ENCODE measurements at regions not wholly inside any gene's neighbourhood (a gene's known extent, or its start where the extent isn't known, plus 50 kb on each side); places are given as distances from the start of the nearest gene placed in this dataset.
"Not testable (repeated sequence)": the region's sequence is repeated elsewhere in the genome, so short reads cannot be mapped to it uniquely, and the experiment has no call there.

- DNase-seq, result no peak
These were observed 277.5 kb upstream of the C1orf174 start for GRCh38 chr1:4177425-4178150.

- DNase-seq, result no peak
These were observed 278.5 kb upstream of the C1orf174 start for GRCh38 chr1:4178501-4179113.

- no peak for DNase-seq
These were observed 280.1 kb upstream of the C1orf174 start for GRCh38 chr1:4179914-4180735.

- not testable (repeated sequence) for DNase-seq
These were observed 286.4 kb upstream of the C1orf174 start for GRCh38 chr1:4186486-4186885.

- no peak for DNase-seq
These were observed 303.4 kb upstream of the C1orf174 start for GRCh38 chr1:4203501-4203900.

GRCh38 chr1:4207183-4207582 lies 307.1 kb upstream of the C1orf174 start:
- DNase-seq, result no peak

GRCh38 chr1:4207842-4208692 lies 308.0 kb upstream of the C1orf174 start:
- DNase-seq, result no peak

- no peak for DNase-seq
These were observed 310.0 kb upstream of the C1orf174 start for GRCh38 chr1:4210043-4210442.

GRCh38 chr1:4212796-4213195 lies 312.7 kb upstream of the C1orf174 start:
- DNase-seq, result no peak

- DNase-seq, result no peak
These were observed 313.4 kb upstream of the C1orf174 start for GRCh38 chr1:4213366-4213973.

GRCh38 chr1:4214826-4215225 lies 314.8 kb upstream of the C1orf174 start:
- no peak for DNase-seq

- no peak for DNase-seq
These were observed 315.3 kb upstream of the C1orf174 start for GRCh38 chr1:4215391-4215790.

GRCh38 chr1:4216231-4216630 lies 316.2 kb upstream of the C1orf174 start:
- DNase-seq, result no peak

GRCh38 chr1:4218619-4219018 lies 318.5 kb upstream of the C1orf174 start:
- DNase-seq, result no peak

GRCh38 chr1:4219111-4219510 lies 319.0 kb upstream of the C1orf174 start:
- DNase-seq, result no peak

GRCh38 chr1:4219826-4220225 lies 319.8 kb upstream of the C1orf174 start:
- DNase-seq, result no peak

- no peak for DNase-seq
These were observed 320.3 kb upstream of the C1orf174 start for GRCh38 chr1:4220362-4220761.

GRCh38 chr1:4221107-4221506 lies 321.0 kb upstream of the C1orf174 start:
- no peak for DNase-seq

- no peak for DNase-seq
These were observed 324.8 kb upstream of the C1orf174 start for GRCh38 chr1:4224684-4225467.

GRCh38 chr1:4227986-4228385 lies 327.9 kb upstream of the C1orf174 start:
- DNase-seq, result no peak

- DNase-seq, result peak; percentile 74
These were observed 353.9 kb upstream of the C1orf174 start for GRCh38 chr1:4253935-4254334.

- no peak for DNase-seq
These were observed 356.3 kb upstream of the C1orf174 start for GRCh38 chr1:4256351-4256750.
